DND-41 (cell line): ENCODE measurements at regions not wholly inside any gene's neighbourhood (a gene's known extent, or its start where the extent isn't known, plus 50 kb on each side); places are given as distances from the start of the nearest gene placed in this dataset.

Source experiments
- EZH2 ChIP-seq: IDR thresholded peaks from 3 replicates; pipeline ENCODE4 v1.6.1; 2012; ENCODE audit warnings: borderline replicate concordance, low read depth, mild to moderate bottlenecking, moderate library complexity, low read length, inconsistent platforms; ENCODE audit not compliant: severe bottlenecking
- TF ChIP-seq, protein P1 (sequence below): IDR thresholded peaks from 2 replicates; pipeline ENCODE4 v1.5.1; 2012; ENCODE audit warnings: borderline replicate concordance, low read length, moderate library complexity, mild to moderate bottlenecking; ENCODE audit not compliant: poor library complexity, severe bottlenecking; ENCODE audit errors: extremely low read depth

DNA sequence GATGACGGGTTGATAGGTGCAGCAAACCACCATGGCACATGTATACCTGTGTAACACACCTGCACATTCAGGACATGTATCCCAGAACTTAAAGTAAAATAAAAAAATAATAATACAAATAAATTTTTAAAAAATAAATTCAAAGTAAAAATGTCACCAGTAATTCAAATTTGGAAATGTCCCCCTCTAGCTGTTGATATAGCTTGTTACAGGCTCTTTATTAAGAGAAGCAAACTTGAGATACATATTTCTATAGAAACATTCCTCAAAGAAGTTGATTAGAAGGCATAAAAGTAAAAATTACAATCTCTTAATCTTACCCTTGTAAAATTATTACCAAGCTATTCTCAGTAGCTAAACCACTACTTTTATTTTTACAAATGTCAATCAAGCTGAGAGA lies 1397.0 kb downstream of the FAM133A start:
- TF ChIP-seq, protein P1, sequence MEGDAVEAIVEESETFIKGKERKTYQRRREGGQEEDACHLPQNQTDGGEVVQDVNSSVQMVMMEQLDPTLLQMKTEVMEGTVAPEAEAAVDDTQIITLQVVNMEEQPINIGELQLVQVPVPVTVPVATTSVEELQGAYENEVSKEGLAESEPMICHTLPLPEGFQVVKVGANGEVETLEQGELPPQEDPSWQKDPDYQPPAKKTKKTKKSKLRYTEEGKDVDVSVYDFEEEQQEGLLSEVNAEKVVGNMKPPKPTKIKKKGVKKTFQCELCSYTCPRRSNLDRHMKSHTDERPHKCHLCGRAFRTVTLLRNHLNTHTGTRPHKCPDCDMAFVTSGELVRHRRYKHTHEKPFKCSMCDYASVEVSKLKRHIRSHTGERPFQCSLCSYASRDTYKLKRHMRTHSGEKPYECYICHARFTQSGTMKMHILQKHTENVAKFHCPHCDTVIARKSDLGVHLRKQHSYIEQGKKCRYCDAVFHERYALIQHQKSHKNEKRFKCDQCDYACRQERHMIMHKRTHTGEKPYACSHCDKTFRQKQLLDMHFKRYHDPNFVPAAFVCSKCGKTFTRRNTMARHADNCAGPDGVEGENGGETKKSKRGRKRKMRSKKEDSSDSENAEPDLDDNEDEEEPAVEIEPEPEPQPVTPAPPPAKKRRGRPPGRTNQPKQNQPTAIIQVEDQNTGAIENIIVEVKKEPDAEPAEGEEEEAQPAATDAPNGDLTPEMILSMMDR: no peak
- no peak for TF ChIP-seq EZH2
